Dedifferentiated amniotic fluid mesenchymal stem cell (primary cell): ENCODE measurements at regions not wholly inside any gene's neighbourhood (a gene's known extent, or its start where the extent isn't known, plus 50 kb on each side); places are given as distances from the start of the nearest gene placed in this dataset.

Source experiments
- DNase-seq: peaks from one replicate; pipeline ENCODE4 v3.0.0-alpha.2; 2016; ENCODE audit errors: extremely low spot score

DNA sequence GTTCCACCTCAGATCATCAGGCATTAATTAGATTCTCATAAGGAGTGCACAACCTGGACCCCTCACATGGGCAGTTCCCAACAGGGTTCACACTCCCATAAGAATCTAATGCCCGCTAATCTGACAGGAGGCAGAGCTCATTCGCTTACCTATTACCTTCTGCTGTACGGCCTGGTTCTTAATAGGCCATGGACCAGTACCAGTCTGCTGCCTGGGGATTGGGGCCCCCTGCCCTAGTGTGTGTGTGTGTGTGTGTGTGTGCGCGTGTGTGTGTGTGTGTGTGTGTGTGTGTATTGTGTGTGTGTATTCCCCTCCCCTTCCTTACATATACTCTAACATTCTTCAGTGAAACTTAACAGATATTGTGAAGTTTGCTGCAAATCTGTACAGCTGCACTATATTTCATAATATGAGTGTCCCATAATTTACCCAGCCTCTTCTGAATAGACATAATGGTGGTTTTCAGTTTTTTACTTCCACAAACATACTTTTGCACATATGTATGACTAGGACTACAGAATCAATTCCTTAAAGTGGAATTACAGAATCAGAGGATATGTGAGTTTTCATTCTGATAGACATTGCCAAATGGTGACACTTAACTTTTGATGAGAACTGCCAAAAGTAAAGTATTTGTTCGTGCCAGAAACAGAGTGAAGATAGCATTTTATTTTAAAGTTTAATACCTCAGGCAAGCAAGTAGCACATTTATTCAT, 205.2 kb upstream of the EEA1 start:
- no peak for DNase-seq

- no peak for DNase-seq
Measured at GRCh38 chr12:93134893-93135285, 205.8 kb upstream of the EEA1 start.

GRCh38 chr12:93135286-93136239, 206.5 kb upstream of the EEA1 start:
- peak; percentile 43 for DNase-seq

DNA sequence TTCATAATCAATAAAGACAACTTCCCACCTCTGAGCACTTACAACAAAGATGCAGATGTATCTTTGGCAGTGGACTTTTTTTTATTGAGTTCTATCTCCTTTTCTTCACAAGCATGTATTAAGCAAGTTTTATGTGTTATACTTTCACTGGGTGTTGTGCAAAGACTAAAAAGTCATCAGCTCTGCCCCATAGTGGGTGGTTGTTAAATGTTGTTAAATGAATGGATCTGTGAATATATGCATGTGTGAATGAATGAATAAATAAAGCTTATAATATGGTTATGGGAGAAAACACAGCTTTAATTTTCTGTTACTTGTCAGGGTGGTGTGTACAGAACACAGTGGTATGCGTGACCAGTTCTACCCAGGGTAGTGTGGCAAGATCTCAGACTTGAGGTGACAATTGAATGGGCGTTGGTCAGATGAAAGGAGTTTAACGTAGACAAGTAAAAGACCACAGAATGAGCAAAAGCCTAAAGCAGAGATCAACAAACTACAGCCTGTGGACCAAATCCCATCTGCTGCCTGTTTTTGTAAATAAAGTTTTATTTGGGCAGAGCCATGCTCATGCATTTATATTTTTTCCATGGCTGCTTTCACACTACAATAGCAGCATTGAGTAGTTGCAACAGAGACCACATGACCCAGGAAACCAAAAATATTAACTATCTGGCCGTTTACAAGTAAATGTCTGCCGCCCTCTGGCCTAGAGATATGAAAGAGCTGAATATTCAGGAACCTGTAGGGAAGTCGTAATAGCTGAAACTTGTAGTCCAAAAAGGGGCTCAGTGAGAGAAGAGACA, 207.4 kb upstream of the EEA1 start:
- DNase-seq = no peak

GRCh38 chr12:93137656-93138612, 208.8 kb upstream of the EEA1 start:
- peak; percentile 38 for DNase-seq

GRCh38 chr12:93139028-93139665, 210.1 kb upstream of the EEA1 start:
- no peak for DNase-seq

- DNase-seq = no peak
Measured at GRCh38 chr12:93140325-93140724, 211.2 kb upstream of the EEA1 start.

DNA sequence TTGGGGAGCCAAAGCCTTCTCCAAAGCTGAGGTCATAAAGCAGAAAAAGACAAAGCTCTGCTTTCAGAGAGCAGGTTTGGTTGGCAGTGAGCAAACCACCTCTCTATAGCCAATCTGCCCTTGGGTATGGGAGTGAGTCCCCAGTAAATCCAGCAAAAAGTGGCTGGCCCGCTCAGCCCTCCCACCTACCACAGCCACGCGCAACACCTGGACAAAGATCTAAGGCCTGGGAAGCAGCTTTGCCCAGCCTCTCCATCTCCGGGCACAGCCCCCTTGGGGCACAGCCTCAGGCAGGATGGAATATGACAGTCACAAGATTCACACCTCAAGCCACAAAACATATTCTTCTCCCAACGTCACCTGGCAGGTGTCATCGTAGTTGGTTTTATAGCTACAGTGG, 211.7 kb upstream of the EEA1 start:
- DNase-seq = no peak

GRCh38 chr12:93142881-93143280, 213.8 kb upstream of the EEA1 start:
- no peak for DNase-seq

DNA sequence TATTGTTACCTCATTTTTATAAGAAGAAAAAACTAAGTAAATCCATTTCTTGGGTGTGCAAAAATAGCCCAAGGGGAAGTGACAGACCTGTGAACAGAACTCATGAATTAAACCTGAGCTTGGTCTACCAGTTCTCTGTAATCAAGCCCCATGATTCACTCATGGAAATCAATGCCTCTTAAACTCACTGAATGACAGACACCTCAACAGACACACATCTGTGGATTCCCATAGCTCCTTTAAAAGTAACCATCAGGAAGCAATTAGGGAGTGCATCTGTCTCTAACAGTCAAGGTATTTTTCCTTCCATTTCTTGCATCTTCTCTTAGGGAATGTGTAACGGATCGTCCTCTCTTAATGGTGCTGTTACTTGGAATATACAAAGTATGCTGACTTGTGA, 215.0 kb upstream of the EEA1 start:
- DNase-seq = no peak

DNA sequence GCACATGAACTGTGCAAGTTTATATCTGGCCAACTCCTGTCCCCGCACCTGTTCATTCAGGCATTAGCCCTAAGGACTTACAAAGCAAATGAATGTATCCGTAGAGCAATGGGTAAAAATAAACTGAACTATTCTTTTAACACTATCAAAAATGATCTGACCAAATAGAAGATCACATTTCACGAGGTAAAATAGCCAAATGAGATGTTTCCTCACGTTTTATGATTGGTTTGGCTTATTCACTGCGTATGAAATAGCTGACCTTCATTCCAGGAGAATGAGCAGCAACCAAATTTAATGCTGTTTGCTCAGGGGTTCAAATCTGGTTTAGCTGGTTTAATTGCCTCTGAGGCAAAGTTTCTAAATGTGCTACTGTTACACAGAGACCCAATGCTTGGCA, 216.0 kb upstream of the EEA1 start:
- no peak for DNase-seq

DNA sequence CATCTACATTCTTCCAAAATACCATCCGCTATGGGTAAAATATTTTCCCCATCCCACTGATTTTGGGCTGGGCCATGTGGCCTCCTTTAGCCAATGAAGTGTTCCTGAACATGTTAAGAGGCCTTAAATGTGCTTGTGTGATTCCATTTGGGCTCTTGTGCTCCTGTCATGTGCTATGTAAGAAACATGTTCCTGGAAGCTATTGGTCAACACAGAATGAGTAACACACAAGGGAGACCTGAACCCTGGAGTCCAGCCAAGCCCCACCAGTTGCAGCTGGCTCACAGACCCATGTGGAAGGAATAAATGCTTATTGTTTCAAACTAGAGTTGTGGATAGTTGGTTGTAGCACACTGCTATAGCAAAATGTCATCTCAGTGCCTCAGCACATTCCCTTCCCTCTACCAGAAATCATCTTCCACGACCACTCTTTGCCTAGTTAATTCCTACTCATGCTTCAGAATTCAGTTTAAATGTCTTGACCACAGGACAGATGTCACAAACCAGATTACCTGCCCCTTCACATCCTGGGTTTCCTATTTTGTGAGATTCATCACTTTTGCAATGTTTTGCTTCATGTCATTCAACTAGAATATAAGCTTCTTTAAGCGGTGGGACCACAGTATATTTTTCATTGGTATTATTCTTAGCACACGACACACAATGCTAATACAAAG, 217.3 kb upstream of the EEA1 start:
- no peak for DNase-seq

GRCh38 chr12:93146970-93147369, 217.9 kb upstream of the EEA1 start:
- no peak for DNase-seq

DNA sequence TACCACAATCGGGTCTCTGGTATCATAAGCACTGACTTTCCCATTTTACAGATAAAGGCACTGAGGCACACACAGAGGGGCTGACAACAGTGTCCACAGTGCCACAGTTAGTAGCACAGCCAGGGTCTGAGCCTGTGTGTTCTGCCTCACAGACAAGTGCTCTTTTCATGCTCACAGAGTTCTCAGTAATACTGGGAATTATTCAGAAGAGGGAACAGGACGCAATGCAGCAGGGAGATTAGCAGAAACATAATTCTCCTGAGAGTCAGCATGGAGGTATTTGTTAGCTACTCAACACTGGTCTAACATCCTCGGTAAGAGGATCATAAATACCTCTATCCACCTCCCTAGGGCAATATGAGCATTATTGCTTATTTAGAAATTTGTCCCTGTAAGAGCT, 219.3 kb upstream of the EEA1 start:
- DNase-seq = no peak

GRCh38 chr12:93149229-93149628, 220.1 kb upstream of the EEA1 start:
- DNase-seq = no peak

- no peak for DNase-seq
Measured at GRCh38 chr12:93151079-93151762, 222.1 kb upstream of the EEA1 start.

DNA sequence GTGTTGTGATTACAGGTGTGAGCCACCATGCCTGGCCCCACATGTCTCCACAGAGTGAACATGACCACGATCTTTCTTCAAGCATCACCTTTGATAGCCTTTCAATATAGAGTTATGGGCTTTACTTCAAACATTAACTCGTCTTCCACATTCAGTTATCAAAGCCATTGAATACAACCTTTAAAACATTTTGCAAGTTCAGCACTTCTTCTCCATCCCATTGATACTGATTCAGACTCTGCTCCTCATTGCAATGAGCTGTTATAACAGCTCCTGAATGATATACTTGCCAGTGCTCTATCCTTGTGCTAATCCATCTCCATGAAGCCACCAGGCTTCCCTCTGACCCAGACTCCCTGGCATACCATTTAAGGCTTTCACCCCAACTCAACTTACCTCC, 223.5 kb upstream of the EEA1 start:
- DNase-seq = no peak

DNA sequence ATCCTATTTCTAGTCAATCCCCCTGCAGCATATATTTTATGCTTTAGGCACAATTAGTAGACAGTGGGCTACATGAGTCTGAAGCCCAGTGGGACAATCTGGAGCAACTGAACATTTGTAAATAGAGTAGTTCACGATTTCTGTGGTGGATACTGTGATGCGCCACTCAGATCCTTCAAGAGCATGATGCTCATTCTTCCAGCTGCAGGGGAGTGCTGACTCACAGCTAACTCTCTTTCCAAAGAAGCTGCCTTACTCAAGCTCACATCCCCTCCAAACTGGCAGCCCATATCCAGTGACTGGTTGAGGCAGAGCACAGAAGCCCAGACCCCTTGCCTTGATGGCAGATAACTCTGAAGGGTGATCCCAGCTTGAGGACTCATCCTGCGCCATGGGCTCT, 224.2 kb upstream of the EEA1 start:
- DNase-seq = no peak

- no peak for DNase-seq
Measured at GRCh38 chr12:93154096-93154728, 223.5 kb upstream of the NUDT4 start.
